H1 (cell line): ENCODE measurements at regions not wholly inside any gene's neighbourhood (a gene's known extent, or its start where the extent isn't known, plus 50 kb on each side); places are given as distances from the start of the nearest gene placed in this dataset.

Source experiments
- EGR1 ChIP-seq: IDR thresholded peaks from 2 replicates; pipeline ENCODE4 v1.6.1; 2011; ENCODE audit warnings: low read depth, low read length, borderline replicate concordance
- FOSL1 ChIP-seq: IDR thresholded peaks from 2 replicates; pipeline ENCODE4 v1.6.1; 2011; ENCODE audit warnings: mild to moderate bottlenecking, low read depth, low read length, moderate library complexity; ENCODE audit not compliant: insufficient read depth
- TAF1 ChIP-seq: IDR thresholded peaks from 2 replicates; pipeline ENCODE4 v1.6.1; 2011; ENCODE audit warnings: mild to moderate bottlenecking, low read depth, low read length
- TF ChIP-seq, protein P1 (sequence below), 3 experiments: IDR thresholded peaks; 1 replicate in 2 of 3; 2 replicates in 1 of 3; pipeline versions ENCODE4 v1.5.1 to v1.6.1; 2011; ENCODE audit warnings: low read length in 3 of 3, mild to moderate bottlenecking in 3 of 3, inconsistent platforms in 2 of 3, low read depth in 1 of 3, moderate library complexity in 1 of 3; ENCODE audit not compliant: insufficient read depth in 1 of 3; ENCODE audit errors: control extremely low read depth in 1 of 3

DNA sequence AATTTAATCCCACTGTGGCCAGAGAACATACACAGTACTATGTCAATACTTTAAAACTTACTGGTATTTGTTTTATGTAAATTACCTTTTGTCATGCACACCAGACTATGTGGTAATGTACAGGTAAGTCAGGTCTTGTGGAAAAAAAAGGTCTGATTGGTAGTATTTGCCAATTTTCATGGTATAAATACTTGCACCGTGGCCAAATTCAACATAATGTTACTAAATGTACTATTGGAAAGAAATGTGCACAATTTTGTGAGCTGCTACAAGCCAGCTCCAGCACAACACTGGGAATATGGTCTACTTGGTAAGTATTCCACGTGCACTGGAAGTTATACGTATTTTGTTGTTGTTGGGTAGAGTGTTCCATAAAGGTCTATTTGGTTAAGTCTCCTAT is 392.5 kb downstream of the RPS24 start:
- TF ChIP-seq EGR1 (no peak), TAF1 (no peak), FOSL1 (no peak)
- TF ChIP-seq, protein P1, sequence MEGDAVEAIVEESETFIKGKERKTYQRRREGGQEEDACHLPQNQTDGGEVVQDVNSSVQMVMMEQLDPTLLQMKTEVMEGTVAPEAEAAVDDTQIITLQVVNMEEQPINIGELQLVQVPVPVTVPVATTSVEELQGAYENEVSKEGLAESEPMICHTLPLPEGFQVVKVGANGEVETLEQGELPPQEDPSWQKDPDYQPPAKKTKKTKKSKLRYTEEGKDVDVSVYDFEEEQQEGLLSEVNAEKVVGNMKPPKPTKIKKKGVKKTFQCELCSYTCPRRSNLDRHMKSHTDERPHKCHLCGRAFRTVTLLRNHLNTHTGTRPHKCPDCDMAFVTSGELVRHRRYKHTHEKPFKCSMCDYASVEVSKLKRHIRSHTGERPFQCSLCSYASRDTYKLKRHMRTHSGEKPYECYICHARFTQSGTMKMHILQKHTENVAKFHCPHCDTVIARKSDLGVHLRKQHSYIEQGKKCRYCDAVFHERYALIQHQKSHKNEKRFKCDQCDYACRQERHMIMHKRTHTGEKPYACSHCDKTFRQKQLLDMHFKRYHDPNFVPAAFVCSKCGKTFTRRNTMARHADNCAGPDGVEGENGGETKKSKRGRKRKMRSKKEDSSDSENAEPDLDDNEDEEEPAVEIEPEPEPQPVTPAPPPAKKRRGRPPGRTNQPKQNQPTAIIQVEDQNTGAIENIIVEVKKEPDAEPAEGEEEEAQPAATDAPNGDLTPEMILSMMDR (IDR thresholded peaks at IDR 0.05; ENCODE audit: control extremely low read depth in 1 of 3, insufficient read depth in 1 of 3, low read depth in 1 of 3, low read length in 3 of 3), result no peak
